NCI-H69 (cell line): ENCODE measurements at regions not wholly inside any gene's neighbourhood (a gene's known extent, or its start where the extent isn't known, plus 50 kb on each side); places are given as distances from the start of the nearest gene placed in this dataset.
A peak's percentile ranks its signal among the peaks of the same experiment; 100 is the strongest.
"Not testable (repeated sequence)": the region's sequence is repeated elsewhere in the genome, so short reads cannot be mapped to it uniquely, and the experiment has no call there.

Experiments used
- DNase-seq: peaks from one replicate; lab custom pipeline; 2025; lab: John Stamatoyannopoulos, UW

- no peak for DNase-seq
These were observed 84.4 kb upstream of the XYLT1 start for GRCh38 chr16:17555176-17555575.

- DNase-seq: no peak
These were observed 81.6 kb upstream of the XYLT1 start for GRCh38 chr16:17552351-17552750.

- not testable (repeated sequence) for DNase-seq
These were observed 80.9 kb upstream of the XYLT1 start for GRCh38 chr16:17551682-17552081.

GRCh38 chr16:17548825-17549224 is 78.1 kb upstream of the XYLT1 start:
- DNase-seq: no peak

GRCh38 chr16:17544785-17545184 is 74.0 kb upstream of the XYLT1 start:
- peak; percentile 5 for DNase-seq

GRCh38 chr16:17544304-17544703 is 73.5 kb upstream of the XYLT1 start:
- DNase-seq: no peak

- no peak for DNase-seq
These were observed 72.3 kb upstream of the XYLT1 start for GRCh38 chr16:17543073-17543472.

- no peak for DNase-seq
These were observed 70.6 kb upstream of the XYLT1 start for GRCh38 chr16:17541324-17541723.

GRCh38 chr16:17538927-17539326 is 68.2 kb upstream of the XYLT1 start:
- no peak for DNase-seq

GRCh38 chr16:17532338-17532995 is 61.7 kb upstream of the XYLT1 start:
- DNase-seq: no peak

- no peak for DNase-seq
These were observed 59.4 kb upstream of the XYLT1 start for GRCh38 chr16:17529982-17530760.

- DNase-seq: no peak
These were observed 56.5 kb upstream of the XYLT1 start for GRCh38 chr16:17526956-17527937.

GRCh38 chr16:17524656-17525055 is 53.9 kb upstream of the XYLT1 start:
- no peak for DNase-seq

GRCh38 chr16:17520561-17520960 is 49.8 kb upstream of the XYLT1 start:
- DNase-seq: no peak
